Inferior parietal cortex (tissue), 1 donor: ENCODE measurements at regions not wholly inside any gene's neighbourhood (a gene's known extent, or its start where the extent isn't known, plus 50 kb on each side); places are given as distances from the start of the nearest gene placed in this dataset.
A peak's percentile ranks its signal among the peaks of the same experiment; 100 is the strongest.

Source experiments
- DNase-seq: peaks from one replicate; pipeline ENCODE4 v3.0.0-alpha.2; 2016; ENCODE audit errors: extremely low spot score

GRCh38 chr4:81776794-81777193 lies 305.1 kb upstream of the RASGEF1B start:
- DNase-seq, result no peak

- DNase-seq, result no peak
Measured at GRCh38 chr4:81773557-81773956, 301.9 kb upstream of the RASGEF1B start.

GRCh38 chr4:81771721-81772120 lies 300.0 kb upstream of the RASGEF1B start:
- DNase-seq, result no peak

- no peak for DNase-seq
Measured at GRCh38 chr4:81769244-81769643, 297.5 kb upstream of the RASGEF1B start.

- DNase-seq, result no peak
Measured at GRCh38 chr4:81758574-81759264, 287.0 kb upstream of the RASGEF1B start.

- no peak for DNase-seq
Measured at GRCh38 chr4:81757691-81758090, 286.0 kb upstream of the RASGEF1B start.

- DNase-seq, result no peak
Measured at GRCh38 chr4:81756973-81757372, 285.3 kb upstream of the RASGEF1B start.

- DNase-seq, result no peak
Measured at GRCh38 chr4:81756042-81756441, 284.3 kb upstream of the RASGEF1B start.

GRCh38 chr4:81754169-81754568 lies 282.5 kb upstream of the RASGEF1B start:
- DNase-seq, result no peak

- no peak for DNase-seq
Measured at GRCh38 chr4:81751531-81752289, 280.0 kb upstream of the RASGEF1B start.

GRCh38 chr4:81747242-81747930 lies 275.7 kb upstream of the RASGEF1B start:
- DNase-seq, result no peak

GRCh38 chr4:81746773-81747172 lies 275.1 kb upstream of the RASGEF1B start:
- DNase-seq, result no peak

GRCh38 chr4:81746071-81746470 lies 274.4 kb upstream of the RASGEF1B start:
- DNase-seq, result no peak

- DNase-seq, result no peak
Measured at GRCh38 chr4:81745050-81745449, 273.3 kb upstream of the RASGEF1B start.

GRCh38 chr4:81743731-81744435 lies 272.2 kb upstream of the RASGEF1B start:
- no peak for DNase-seq

- no peak for DNase-seq
Measured at GRCh38 chr4:81740487-81740886, 268.8 kb upstream of the RASGEF1B start.

- DNase-seq, result no peak
Measured at GRCh38 chr4:81738891-81739290, 267.2 kb upstream of the RASGEF1B start.

GRCh38 chr4:81737865-81738559 lies 266.3 kb upstream of the RASGEF1B start:
- no peak for DNase-seq

GRCh38 chr4:81736324-81736723 lies 264.6 kb upstream of the RASGEF1B start:
- DNase-seq, result no peak

GRCh38 chr4:81732980-81733379 lies 261.3 kb upstream of the RASGEF1B start:
- DNase-seq, result no peak

- peak; percentile 55 for DNase-seq
Measured at GRCh38 chr4:81724925-81725329, 253.2 kb upstream of the RASGEF1B start.
